ENCODE measurements at regions not wholly inside any gene's neighbourhood (a gene's known extent, or its start where the extent isn't known, plus 50 kb on each side); places are given as distances from the start of the nearest gene placed in this dataset.

DNA sequence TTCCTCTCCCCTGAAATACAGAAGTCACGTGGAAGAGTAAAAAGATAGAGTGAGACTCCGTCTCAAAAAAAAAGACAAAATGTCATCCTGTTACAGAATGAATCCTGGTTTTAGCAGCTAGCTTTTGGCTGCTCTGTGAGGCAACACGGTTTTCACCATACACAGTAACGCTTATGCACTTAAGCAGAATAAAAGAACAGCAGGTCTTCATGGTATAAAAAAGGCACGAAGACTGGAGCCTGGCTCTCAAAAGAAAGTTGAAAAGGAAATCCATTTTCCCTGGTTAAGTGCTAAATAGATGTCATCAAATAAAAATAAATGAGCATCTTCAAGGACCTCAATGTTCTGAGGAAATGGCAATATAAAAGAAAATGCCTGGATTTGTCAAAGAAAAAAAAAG lies 444.1 kb downstream of the IPO8 start:
- ATAC-seq (ENCODE audit: low FRiP score) (no peak), DNase-seq (ENCODE audit: low spot score) (no peak)
- TF ChIP-seq, protein P1, sequence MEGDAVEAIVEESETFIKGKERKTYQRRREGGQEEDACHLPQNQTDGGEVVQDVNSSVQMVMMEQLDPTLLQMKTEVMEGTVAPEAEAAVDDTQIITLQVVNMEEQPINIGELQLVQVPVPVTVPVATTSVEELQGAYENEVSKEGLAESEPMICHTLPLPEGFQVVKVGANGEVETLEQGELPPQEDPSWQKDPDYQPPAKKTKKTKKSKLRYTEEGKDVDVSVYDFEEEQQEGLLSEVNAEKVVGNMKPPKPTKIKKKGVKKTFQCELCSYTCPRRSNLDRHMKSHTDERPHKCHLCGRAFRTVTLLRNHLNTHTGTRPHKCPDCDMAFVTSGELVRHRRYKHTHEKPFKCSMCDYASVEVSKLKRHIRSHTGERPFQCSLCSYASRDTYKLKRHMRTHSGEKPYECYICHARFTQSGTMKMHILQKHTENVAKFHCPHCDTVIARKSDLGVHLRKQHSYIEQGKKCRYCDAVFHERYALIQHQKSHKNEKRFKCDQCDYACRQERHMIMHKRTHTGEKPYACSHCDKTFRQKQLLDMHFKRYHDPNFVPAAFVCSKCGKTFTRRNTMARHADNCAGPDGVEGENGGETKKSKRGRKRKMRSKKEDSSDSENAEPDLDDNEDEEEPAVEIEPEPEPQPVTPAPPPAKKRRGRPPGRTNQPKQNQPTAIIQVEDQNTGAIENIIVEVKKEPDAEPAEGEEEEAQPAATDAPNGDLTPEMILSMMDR (IDR thresholded peaks at IDR 0.05): no peak

DNA sequence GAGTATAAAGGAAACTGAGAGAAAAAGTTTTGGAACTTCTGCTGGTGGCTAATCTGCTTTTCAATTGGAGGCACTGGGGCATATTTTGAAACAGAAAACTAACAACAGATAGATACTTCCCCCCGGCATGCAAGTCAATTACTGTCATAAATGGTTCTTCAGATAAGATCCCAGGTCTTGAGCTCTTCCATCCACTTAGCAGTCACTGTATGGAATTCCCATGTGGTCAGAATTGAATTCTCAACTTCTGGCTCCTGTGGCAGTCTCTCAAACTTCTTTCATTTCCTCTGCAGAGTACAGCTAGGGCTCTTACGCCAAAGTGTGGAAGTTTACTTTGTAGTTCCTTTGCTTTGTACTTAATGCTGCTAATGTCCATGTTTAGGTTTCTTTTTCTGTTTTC lies 452.2 kb downstream of the IPO8 start:
- TF ChIP-seq, protein P1 (IDR thresholded peaks at IDR 0.05): no peak
- no peak for DNase-seq (ENCODE audit: low spot score)
- no peak for ATAC-seq (ENCODE audit: low FRiP score)

DNA sequence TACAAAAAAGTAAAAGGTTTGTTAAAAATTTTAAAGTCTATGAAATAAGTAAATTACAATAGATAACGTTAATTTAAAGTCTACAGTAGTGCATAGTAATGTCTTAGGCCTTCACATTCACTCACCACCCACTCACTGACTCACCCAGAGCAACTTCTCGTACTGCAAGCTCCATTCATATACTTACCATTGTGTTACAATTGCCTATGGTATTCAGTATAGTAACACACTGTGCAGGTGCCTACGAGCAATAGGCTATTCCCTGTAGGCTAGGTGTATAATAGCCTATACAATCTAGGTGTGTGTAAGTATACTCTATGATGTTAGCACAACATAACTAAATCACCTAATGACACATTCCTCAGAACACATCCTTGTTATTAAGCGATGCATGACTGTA lies 435.3 kb upstream of the TMTC1 start:
- TF ChIP-seq, protein P1 (IDR thresholded peaks at IDR 0.05): no peak
- no peak for DNase-seq (ENCODE audit: low spot score)

DNA sequence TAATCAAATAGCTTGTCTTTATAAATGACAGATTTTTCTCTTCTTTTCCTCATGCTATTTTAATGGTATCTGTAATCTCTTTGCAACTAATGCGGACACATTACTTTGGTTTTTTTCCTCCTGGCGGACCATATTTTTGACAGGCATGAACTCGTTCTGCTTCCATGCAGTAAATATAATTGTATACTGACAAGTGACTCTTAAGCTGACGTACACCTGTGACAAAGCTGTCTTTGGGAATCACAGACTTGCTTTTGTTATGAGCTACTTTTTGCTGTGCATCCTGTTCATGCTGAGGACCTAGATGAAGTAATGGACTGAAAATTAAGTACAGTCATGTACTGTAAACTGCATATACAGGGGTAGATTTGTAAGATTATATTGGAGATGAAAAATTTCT lies 434.3 kb upstream of the TMTC1 start:
- TF ChIP-seq, protein P1 (IDR thresholded peaks at IDR 0.05): no peak
- no peak for DNase-seq (ENCODE audit: low spot score)
- ATAC-seq (ENCODE audit: low FRiP score): no peak

More for the DNA sequence above, 435.3 kb upstream of the TMTC1 start:
- no peak for ATAC-seq (ENCODE audit: low FRiP score)

DNA sequence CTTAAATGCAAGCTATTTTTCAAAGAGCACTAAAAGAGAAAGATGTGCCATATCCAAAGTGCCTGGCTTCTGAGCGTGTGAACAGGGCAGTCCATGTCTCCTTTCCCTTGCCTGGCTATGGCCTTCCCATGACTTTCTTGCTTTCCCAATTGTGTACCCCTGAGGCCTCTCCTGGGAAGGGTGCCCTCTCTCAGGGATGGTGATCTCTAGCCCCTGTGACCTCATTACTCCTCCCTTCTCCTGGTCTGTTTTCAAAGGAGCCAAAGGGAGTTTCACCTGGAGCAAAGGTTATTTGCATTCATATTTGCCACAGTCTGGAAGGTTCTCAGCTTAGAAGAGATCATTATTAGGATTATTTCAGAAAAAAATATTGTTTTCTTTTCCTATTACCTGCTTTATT lies 429.4 kb upstream of the TMTC1 start:
- ATAC-seq (ENCODE audit: low FRiP score) (no peak), DNase-seq (ENCODE audit: low spot score) (no peak)
- TF ChIP-seq, protein P1 (IDR thresholded peaks at IDR 0.05): no peak

DNA sequence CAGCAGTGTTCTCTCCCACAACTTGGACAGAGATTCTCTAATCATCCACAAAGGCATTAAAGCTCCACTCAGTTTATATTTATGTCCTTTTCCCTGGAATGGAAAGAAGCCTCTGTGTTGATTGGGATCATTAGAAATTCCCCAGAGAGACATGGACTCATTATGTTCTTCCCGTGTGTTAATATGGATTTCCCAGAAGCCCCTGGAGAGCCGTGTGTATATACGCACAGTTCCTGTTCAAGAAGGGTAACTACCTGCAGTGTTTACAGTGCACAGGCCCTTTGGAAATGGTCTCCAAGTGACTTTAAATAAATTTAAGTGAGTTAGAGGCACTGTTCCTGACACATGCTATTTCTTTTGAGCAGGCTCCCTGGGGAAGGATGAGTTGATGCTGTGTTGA lies 428.0 kb upstream of the TMTC1 start:
- ATAC-seq (ENCODE audit: low FRiP score) (no peak), DNase-seq (ENCODE audit: low spot score) (no peak)
- TF ChIP-seq, protein P1 (IDR thresholded peaks at IDR 0.05): no peak

DNA sequence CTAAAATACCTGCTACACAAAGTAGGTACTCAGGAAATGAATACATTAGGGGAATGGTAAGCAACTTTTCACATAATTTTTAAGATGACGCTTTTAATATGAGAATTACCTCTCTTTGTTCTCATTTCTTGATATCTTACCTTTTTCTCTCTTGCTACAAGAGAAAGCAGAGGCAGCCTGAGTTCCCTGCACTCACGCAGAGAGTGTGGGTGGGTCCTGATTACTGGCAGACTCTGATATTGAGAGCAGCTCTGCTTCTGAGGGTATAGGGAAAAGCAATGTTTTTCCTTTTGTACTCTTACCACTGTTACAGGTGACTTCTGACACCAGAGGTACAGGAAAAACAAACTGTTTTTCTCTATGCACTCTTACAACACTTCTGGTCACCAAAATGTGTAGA lies 420.2 kb upstream of the TMTC1 start:
- TF ChIP-seq, protein P1 (IDR thresholded peaks at IDR 0.05): no peak
- no peak for ATAC-seq (ENCODE audit: low FRiP score)
- no peak for DNase-seq (ENCODE audit: low spot score)

Measured in omental fat pad (tissue), 3 donors.